ENCODE measurements at regions not wholly inside any gene's neighbourhood (a gene's known extent, or its start where the extent isn't known, plus 50 kb on each side); places are given as distances from the start of the nearest gene placed in this dataset.

DNA sequence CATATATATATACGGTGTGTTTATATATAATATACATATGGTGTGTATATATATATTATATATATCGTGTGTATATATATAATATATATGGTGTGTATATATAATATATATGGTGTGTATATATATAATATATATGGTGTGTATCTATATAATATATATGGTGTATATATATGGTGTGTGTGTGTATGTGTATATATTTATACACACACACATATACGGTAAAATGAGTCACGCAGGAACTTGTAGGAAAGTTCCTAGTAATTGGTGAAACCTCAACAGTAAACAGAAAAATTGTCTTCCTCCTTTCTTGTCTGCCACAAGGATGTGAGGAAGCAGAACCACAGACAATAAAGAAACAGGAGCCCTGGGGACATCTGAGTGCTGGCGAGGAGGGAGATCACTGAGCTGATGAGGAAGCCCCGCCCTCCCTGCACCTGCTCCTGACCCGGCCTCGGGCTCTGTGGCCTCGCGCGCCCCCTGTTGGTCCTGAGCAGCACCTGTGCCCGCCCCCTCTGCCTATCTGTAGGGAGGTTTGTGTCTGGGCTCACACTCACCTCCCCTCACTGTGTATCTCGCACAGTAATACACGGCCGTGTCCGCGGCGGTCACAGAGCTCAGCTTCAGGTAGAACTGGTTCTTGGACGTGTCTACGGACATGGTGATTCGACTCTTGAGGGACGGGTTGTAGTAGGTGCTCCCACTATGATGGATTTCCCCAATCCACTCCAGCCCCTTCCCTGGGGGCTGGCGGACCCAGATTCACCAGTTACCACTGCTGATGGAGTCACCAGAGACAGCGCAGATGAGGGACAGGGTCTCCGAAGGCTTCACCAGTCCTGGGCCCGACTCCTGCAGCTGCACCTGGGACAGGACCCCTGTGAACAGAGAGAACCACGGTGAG is 1079.4 kb downstream of the TMEM121 start:
- CTCF ChIA-PET = no interaction called here
- no peaks in the 10 kb centered on the region for H3K27me3 ChIP-seq (ENCODE audit: control insufficient read depth in 2 of 2, insufficient read depth in 2 of 2, low read length in 2 of 2)
- POLR2A ChIA-PET = no interaction called here
- no peak overlapping the region for H2AFZ ChIP-seq (ENCODE audit: low read depth, low read length)
- no peaks in the 10 kb centered on the region for H3K36me3 ChIP-seq (ENCODE audit: control insufficient read depth in 2 of 2, extremely low read depth in 1 of 2, insufficient read depth in 2 of 2, low read length in 2 of 2)
- no peak overlapping the region for H3K27ac ChIP-seq (ENCODE audit: insufficient read depth, low read depth, low read length)
- intact Hi-C loops (cut with micrococcal nuclease) (no loop called here), dilution Hi-C loops (cut with MboI; ENCODE audit: extremely low pct_ligation_motif_present, low sequenced_read_pairs) (no loop called here)
- no peak for FAIRE-seq
- H3K79me2 ChIP-seq (ENCODE audit: control insufficient read depth, insufficient read depth, low read length) = no peaks in the 10 kb centered on the region
- no peak overlapping the region for H3K9ac ChIP-seq (replicated peaks; ENCODE audit: extremely low read depth, insufficient read depth, low read length)
- no peaks in the 10 kb centered on the region for H3K9me1 ChIP-seq (replicated peaks; ENCODE audit: control insufficient read depth, extremely low read depth, insufficient read depth, low read length)
- TF ChIP-seq POLR2A (IDR thresholded peaks at IDR 0.05; ENCODE audit: low read depth, low read length) (no peak), MYC (IDR thresholded peaks at IDR 0.05; ENCODE audit: low read depth, low read length) (no peak), MAX (IDR thresholded peaks at IDR 0.05; ENCODE audit: insufficient read depth, insufficient read length) (no peak), FOS (IDR thresholded peaks at IDR 0.05; ENCODE audit: borderline replicate concordance, insufficient read depth, low read length) (no peak)
- no peaks in the 10 kb centered on the region for H4K20me1 ChIP-seq (replicated peaks; ENCODE audit: control insufficient read depth, extremely low read depth, insufficient read depth, low read length)
- H3K4me2 ChIP-seq (ENCODE audit: insufficient read depth, low read length) = no peak overlapping the region
- no peaks in the 10 kb centered on the region for H3K4me1 ChIP-seq (ENCODE audit: control insufficient read depth, extremely low read depth, insufficient read depth, low read length)
- no TSS peak for BruUV-seq (replicated peaks)
- DNase-seq (ENCODE audit: low read depth, low spot score) = no peak
- H3K9me3 ChIP-seq (replicated peaks; ENCODE audit: control insufficient read depth, insufficient read depth, low read length) = no peaks in the 10 kb centered on the region
- no peak overlapping the region for H3K4me3 ChIP-seq (replicated peaks in 1 of 3; ENCODE audit: insufficient read depth in 1 of 3, low read depth in 1 of 3, low read length in 3 of 3)

DNA sequence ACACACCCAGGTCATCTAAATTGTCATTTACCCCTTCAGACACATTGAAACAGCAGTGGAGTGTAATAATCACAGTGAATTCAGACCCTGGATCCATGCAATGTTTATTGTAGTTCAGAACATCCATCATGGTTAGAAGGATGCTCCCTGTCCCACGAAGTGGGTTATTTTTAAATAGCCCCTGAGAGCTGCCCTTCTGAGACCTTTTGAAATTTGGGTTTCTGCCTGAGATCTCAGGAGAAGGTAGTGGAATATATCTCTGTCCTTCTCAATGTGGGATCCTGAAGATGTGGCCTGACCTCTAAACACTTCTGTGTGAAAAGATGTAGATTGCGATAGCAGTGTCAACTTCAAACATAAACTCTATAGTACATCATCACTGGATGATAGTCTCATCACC is 1080.6 kb downstream of the TMEM121 start:
- DNase-seq (ENCODE audit: low read depth, low spot score) (no peak), FAIRE-seq (no peak)
- Histone ChIP-seq H3K36me3 (ENCODE audit: control insufficient read depth in 2 of 2, extremely low read depth in 1 of 2, insufficient read depth in 2 of 2, low read length in 2 of 2) (no peaks in the 10 kb centered on the region), H3K9me1 (replicated peaks; ENCODE audit: control insufficient read depth, extremely low read depth, insufficient read depth, low read length) (no peaks in the 10 kb centered on the region), H3K27ac (ENCODE audit: insufficient read depth, low read depth, low read length) (no peak overlapping the region), H3K4me1 (ENCODE audit: control insufficient read depth, extremely low read depth, insufficient read depth, low read length) (no peaks in the 10 kb centered on the region), H3K79me2 (ENCODE audit: control insufficient read depth, insufficient read depth, low read length) (no peaks in the 10 kb centered on the region), H2AFZ (ENCODE audit: low read depth, low read length) (no peak overlapping the region), H4K20me1 (replicated peaks; ENCODE audit: control insufficient read depth, extremely low read depth, insufficient read depth, low read length) (no peaks in the 10 kb centered on the region), H3K9ac (replicated peaks; ENCODE audit: extremely low read depth, insufficient read depth, low read length) (no peak overlapping the region), H3K4me2 (ENCODE audit: insufficient read depth, low read length) (no peak overlapping the region), H3K4me3 (replicated peaks in 1 of 3; ENCODE audit: insufficient read depth in 1 of 3, low read depth in 1 of 3, low read length in 3 of 3) (no peak overlapping the region), H3K27me3 (ENCODE audit: control insufficient read depth in 2 of 2, insufficient read depth in 2 of 2, low read length in 2 of 2) (no peaks in the 10 kb centered on the region), H3K9me3 (replicated peaks; ENCODE audit: control insufficient read depth, insufficient read depth, low read length) (no peaks in the 10 kb centered on the region)
- ChIA-PET POLR2A (no interaction called here), CTCF (no interaction called here)
- dilution Hi-C loops (cut with MboI; ENCODE audit: extremely low pct_ligation_motif_present, low sequenced_read_pairs) (no loop called here), intact Hi-C loops (cut with micrococcal nuclease) (no loop called here)
- no TSS peak for BruUV-seq (replicated peaks)
- TF ChIP-seq FOS (IDR thresholded peaks at IDR 0.05; ENCODE audit: borderline replicate concordance, insufficient read depth, low read length) = no peak
- no peak for TF ChIP-seq EZH2 (IDR thresholded peaks at IDR 0.05; ENCODE audit: borderline replicate concordance, low read depth, low read length, severe bottlenecking)
- no peak for TF ChIP-seq POLR2A (IDR thresholded peaks at IDR 0.05; ENCODE audit: low read depth, low read length)
- TF ChIP-seq MYC (IDR thresholded peaks at IDR 0.05; ENCODE audit: low read depth, low read length) = no peak
- no peak for TF ChIP-seq GATA2 (IDR thresholded peaks at IDR 0.05; ENCODE audit: insufficient read depth, insufficient read length, low read depth, low read length)
- TF ChIP-seq MAX (IDR thresholded peaks at IDR 0.05; ENCODE audit: insufficient read depth, insufficient read length) = no peak
- TF ChIP-seq JUN (IDR thresholded peaks at IDR 0.05; ENCODE audit: borderline replicate concordance, insufficient read depth, insufficient read length, low read depth) = no peak
- no peak for TF ChIP-seq CTCF (IDR thresholded peaks at IDR 0.05; ENCODE audit: extremely low read depth in 1 of 2, insufficient read depth in 1 of 2, low read depth in 1 of 2, low read length in 2 of 2)
- no peak for TF ChIP-seq POLR2AphosphoS5 (IDR thresholded peaks at IDR 0.05; ENCODE audit: insufficient read depth, low read depth, low read length)

Measured in endothelial cell of umbilical vein (primary cell).